GM18870 (cell line): ENCODE measurements at regions not wholly inside any gene's neighbourhood (a gene's known extent, or its start where the extent isn't known, plus 50 kb on each side); places are given as distances from the start of the nearest gene placed in this dataset.

Experiments
- ATAC-seq: cut with Tn5 transposase; IDR thresholded peaks from one replicate; pipeline ENCODE4 v1.9.1; 2021; ENCODE audit warnings: moderate library complexity; ENCODE audit not compliant: unreplicated experiment

DNA sequence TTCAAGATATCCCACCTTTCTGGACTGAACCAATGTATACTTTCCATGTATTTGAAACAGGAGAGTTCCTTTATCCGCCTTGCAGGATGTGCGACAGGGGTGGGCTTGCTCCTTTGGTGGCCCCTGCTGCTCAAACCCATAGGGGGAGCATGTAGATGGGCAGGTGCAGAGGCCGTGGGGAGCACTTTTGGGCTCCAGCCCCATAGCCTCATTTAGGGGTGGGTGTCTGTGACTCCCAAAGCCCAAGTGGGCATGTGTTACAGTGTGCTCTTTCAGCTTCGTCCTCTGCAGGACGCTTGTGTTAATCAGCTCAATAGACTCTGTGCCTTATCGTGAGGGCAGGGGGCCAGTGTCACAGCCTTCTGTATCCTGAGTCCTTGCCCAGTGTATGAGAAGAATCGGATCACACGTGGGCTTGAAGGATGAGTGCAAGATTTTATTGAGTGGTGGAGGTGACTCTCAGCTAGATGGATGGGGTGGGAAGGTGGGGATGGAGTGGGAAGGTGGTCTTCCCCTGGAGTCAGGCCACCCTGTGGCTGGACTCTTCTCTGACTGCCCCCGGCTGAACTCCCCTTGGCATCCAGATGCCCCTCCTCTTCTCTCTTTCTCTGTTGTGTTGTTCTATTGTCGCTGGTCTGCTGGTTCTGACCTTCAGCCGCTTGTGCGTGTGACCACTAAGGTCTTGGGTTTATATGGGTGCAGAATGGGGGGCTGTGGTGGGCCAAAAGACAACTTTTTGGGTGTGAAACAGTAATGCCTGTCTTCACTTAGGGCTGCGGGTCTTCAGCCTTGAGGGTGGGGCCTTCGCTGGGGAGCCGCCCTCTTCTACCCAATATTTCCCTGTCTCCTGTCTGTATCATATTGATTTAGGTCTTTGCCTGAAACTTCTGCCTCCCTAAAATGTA lies 262.2 kb downstream of the GLRX3 start:
- ATAC-seq: no peak

DNA sequence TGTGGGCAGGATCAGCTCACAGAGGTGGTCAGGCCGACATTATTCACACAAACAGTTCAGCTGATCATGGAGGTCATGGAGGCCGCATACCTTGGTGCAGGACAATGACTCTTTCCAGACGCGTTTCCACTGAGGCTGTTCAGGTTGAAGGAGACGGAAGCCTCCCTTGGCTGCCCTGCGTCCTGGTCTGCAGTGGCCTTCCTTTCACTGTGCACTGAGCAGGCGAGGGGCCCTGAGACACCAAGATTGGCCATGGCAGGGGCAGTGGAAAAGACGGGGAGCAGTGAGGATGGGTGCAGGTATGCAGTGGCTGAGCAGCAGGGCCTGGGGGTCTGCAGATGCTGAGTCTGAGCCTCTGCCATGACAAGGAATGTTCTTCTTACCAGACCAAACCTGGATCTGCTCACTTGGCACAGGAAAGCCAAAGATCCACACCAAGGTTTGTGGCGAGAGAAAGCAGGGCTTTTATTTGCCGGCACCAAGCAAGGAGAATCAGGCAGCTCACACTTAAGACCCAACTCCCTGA lies 263.3 kb downstream of the GLRX3 start:
- no peak for ATAC-seq

- no peak for ATAC-seq
Observed at GRCh38 chr10:130400890-130401289, 264.7 kb downstream of the GLRX3 start.

- no peak for ATAC-seq
Observed at GRCh38 chr10:130401860-130402765, 265.9 kb downstream of the GLRX3 start.

GRCh38 chr10:130403153-130404075 lies 267.2 kb downstream of the GLRX3 start:
- ATAC-seq: no peak

DNA sequence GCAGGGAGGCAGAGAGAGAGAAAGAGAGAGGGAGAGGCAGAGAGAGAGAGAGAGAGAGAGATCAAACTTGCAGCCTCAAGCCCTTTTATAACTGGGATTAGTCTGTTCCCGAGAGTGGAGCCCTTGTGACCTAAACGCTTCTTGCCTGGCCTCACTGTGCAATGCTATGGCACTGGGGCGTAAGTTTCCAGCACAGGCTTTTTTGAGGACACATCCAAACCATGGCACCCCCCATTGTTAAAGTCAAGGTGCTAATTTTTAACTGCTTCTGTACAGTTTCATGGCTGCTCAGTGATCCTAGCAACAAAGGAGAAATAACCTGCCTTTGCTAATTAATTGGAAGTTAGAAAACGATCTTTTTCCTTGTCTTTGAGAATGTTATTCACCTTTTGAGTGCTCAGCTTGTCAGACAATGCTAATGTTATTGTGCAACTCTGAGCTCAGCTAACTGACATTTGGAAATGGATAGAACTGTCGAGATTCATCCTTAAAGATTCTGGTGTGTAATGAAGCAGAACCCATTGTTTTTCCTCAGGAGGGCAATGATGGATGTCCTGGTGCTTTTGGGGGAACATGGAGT lies 268.4 kb downstream of the GLRX3 start:
- no peak for ATAC-seq

DNA sequence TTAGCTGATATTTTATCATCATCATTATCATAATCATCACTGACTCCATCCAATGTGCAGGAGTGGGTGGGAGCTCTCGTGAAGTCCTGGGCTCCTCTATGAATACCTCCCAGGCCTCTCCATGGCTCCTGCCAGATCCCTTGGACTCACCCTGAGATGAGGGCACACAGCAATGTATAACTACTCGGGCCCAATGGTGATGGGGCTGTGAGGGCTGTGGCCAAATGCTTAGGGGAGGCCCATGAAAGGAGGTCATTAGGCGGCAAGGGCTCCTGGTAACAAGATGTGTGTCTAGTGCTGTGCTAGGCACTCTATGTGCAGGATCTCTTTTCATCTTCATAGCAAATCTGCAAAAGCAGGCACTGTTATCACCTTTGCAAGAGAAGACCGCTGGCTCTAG lies 270.9 kb downstream of the GLRX3 start:
- ATAC-seq: no peak

GRCh38 chr10:130409331-130409730 lies 273.1 kb downstream of the GLRX3 start:
- ATAC-seq: no peak

- no peak for ATAC-seq
Observed at GRCh38 chr10:130409931-130410330, 273.7 kb downstream of the GLRX3 start.

DNA sequence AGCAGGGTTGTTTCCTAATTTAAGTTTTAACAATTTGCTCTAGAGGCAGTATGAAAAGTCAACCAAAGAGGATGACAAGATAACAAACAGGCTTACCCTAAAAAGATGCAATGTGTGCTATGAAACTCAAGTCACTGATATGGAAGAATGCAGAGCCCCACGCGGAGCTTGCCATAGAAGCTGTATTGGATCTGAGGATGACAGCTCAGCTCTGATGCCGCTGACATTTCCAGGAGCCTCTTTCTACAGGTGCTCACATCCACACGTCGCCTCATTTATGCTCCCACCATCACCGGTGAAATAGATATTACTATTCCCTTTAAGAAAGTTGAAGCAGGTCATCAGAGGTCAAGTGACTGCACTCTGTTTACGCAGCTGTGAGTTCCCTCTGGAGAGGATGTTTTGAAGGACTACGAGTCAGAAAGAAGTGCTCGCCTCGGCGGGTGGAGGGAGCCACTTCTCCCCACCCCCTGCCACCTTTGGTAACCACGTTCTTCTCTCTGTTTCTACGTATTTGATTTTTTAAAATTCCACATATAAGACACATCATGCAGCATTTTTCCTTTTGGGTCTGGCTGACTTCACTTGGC lies 275.4 kb downstream of the GLRX3 start:
- ATAC-seq: no peak

- ATAC-seq: no peak
Observed at GRCh38 chr10:130412317-130412716, 276.1 kb downstream of the GLRX3 start.

DNA sequence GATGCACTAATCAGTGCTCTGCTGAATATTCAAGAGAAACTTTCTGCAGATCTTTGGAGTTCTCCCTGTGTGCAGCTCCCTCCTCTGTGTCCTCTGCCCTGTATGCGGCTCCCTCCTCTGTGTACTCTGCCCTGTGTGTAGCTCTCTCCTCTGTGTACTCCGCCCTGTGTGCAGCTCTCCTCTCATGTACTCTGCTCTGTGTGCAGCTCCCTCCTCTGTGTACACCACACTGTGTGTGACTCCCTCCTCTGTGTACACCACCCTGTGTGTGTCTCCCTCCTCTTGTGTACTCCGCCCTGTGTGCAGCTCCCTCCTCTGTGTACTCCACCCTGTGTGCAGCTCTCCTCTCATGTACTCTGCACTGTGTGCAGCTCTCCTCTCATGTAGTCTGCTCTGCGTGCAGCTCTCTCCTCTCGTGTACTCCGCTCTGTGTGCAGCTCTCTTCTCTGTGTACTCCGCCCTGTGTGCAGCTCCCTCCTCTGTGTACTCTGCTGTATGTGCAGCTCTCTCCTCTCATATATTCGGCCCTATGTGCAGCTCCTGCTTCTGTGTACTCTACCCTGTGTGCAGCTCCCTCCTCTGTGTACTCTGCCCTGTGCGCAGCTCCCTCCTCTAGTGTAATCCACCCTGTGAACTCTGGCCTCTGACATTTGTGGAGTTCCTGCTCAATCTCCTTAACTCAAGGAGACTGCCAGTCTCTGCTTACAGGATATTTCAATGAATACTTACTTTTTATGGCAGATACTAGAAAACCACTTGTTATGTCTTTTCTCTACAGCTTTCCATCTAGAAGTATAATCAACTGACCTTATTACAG lies 280.4 kb downstream of the GLRX3 start:
- no peak for ATAC-seq

GRCh38 chr10:130418731-130419130 lies 282.5 kb downstream of the GLRX3 start:
- no peak for ATAC-seq

GRCh38 chr10:130421909-130422308 lies 285.7 kb downstream of the GLRX3 start:
- ATAC-seq: no peak

- ATAC-seq: no peak
Observed at GRCh38 chr10:130422366-130423324, 286.5 kb downstream of the GLRX3 start.

DNA sequence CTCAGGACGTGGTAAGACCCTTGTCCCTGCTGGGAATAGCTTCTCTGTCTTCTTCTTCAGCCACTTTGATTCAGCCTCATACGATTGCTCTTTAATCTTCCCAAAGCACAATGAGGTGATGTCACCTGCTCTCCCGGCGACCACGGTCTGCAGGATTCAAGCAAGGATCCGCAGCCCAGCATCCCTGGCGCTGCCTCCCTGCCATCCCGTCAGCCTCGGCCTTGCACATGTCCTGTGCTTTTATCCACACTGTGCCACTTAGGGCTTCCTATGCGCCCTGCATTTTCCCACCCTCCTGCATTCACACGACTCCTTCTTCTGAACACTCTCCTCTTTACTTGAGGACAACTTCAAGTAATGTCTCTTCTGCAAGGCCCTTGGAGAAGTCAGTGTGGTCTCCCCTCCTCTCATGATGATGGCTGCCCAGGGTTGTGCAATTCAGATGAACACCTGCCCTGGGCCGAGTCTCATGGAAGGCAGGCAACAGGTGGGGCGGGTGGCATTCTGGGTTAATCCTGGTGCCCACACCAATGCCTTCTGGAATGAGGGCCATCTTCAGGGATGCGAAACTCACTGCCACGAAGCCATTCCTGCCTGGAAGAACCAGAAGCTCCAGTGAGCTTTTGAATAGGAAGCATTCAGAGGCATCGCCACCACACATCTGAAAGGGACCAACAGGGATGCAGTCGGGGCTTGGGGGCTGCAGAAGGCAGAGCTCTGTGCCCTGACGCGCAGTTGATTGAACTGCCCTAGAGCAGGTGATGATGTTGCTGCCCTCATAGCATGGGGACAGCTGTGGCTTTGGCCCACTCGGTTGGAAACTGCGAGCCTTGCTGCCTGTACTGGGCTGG lies 287.5 kb downstream of the GLRX3 start:
- no peak for ATAC-seq

- no peak for ATAC-seq
Observed at GRCh38 chr10:130424418-130424817, 288.2 kb downstream of the GLRX3 start.
